ENCODE measurements at regions not wholly inside any gene's neighbourhood (a gene's known extent, or its start where the extent isn't known, plus 50 kb on each side); places are given as distances from the start of the nearest gene placed in this dataset.
"Not testable (repeated sequence)": the region's sequence is repeated elsewhere in the genome, so short reads cannot be mapped to it uniquely, and the experiment has no call there.

GRCh38 chr20:63135411-63135810 is 80.5 kb downstream of the YTHDF1 start:
- Mint-ChIP-seq H3K27ac (no peak overlapping the region), H3K4me3 (no peak overlapping the region)
- WGBS, 2 experiments (ENCODE audit: insufficient coverage in 1 of 2, insufficient read length in 1 of 2) = 93% methylated on average over 3 to 13 of the region's 17 CpGs

GRCh38 chr20:63134711-63135361 is 81.1 kb downstream of the YTHDF1 start:
- H3K36me3 Mint-ChIP-seq (ENCODE audit: low read depth); H3K27me3 ChIP-seq (ENCODE audit: control insufficient read depth, insufficient read depth, low read length, poor library complexity, severe bottlenecking); H3K4me3 Mint-ChIP-seq; H3K4me3 ChIP-seq (ENCODE audit: low read length); H3K27ac ChIP-seq (ENCODE audit: low read depth, low read length); H3K27ac Mint-ChIP-seq; H3K4me1 Mint-ChIP-seq; H3K9me3 ChIP-seq (ENCODE audit: control insufficient read depth, low read length); H3K4me1 ChIP-seq (ENCODE audit: control insufficient read depth, insufficient read depth, low read length); H3K9ac ChIP-seq (ENCODE audit: extremely low read depth, low read length, poor library complexity, severe bottlenecking); H3K9me3 Mint-ChIP-seq; H3K27me3 Mint-ChIP-seq (ENCODE audit: insufficient read depth); H3K36me3 ChIP-seq (ENCODE audit: control insufficient read depth, insufficient read depth, low read length): not testable (repeated sequence)
- 67% methylated on average over 1 of the region's 29 CpGs; no CpG with 5 or more reads in 1 of the 2 experiments for WGBS, 2 experiments (ENCODE audit: insufficient coverage in 1 of 2, insufficient read length in 1 of 2)
- DNase-seq = peak; percentile 26

More at GRCh38 chr20:63135411-63135810, 80.5 kb downstream of the YTHDF1 start:
- H3K4me3 ChIP-seq (ENCODE audit: low read length) = no peak overlapping the region
- Mint-ChIP-seq H3K4me1 (no peaks in the 10 kb centered on the region), H3K27me3 (ENCODE audit: insufficient read depth) (peaks cover 2% of the 10 kb centered on the region), H3K36me3 (ENCODE audit: low read depth) (no peaks in the 10 kb centered on the region), H3K9me3 (no peaks in the 10 kb centered on the region)
- no peaks in the 10 kb centered on the region for H3K9me3 ChIP-seq (ENCODE audit: control insufficient read depth, low read length)
- no peak for TF ChIP-seq CTCF (conservative IDR thresholded peaks at IDR 0.05)
- no peaks in the 10 kb centered on the region for H3K4me1 ChIP-seq (ENCODE audit: control insufficient read depth, insufficient read depth, low read length)
- H3K9ac ChIP-seq (ENCODE audit: extremely low read depth, low read length, poor library complexity, severe bottlenecking) = no peak overlapping the region
- H3K36me3 ChIP-seq (ENCODE audit: control insufficient read depth, insufficient read depth, low read length) = no peaks in the 10 kb centered on the region
- no peak overlapping the region for H3K27ac ChIP-seq (ENCODE audit: low read depth, low read length)
- H3K27me3 ChIP-seq (ENCODE audit: control insufficient read depth, insufficient read depth, low read length, poor library complexity, severe bottlenecking) = peaks cover 5% of the 10 kb centered on the region
- DNase-seq = peak; percentile 68

- 90 to 97% methylated on average over 9 to 15 of the region's 19 CpGs for WGBS, 2 experiments (ENCODE audit: insufficient coverage in 1 of 2, insufficient read length in 1 of 2)
- DNase-seq = peak; percentile 72
- Histone ChIP-seq H3K4me3 (ENCODE audit: low read length) (no peak overlapping the region), H3K27ac (ENCODE audit: low read depth, low read length) (no peak overlapping the region), H3K9ac (ENCODE audit: extremely low read depth, low read length, poor library complexity, severe bottlenecking) (no peak overlapping the region), H3K4me1 (ENCODE audit: control insufficient read depth, insufficient read depth, low read length) (no peaks in the 10 kb centered on the region), H3K27me3 (ENCODE audit: control insufficient read depth, insufficient read depth, low read length, poor library complexity, severe bottlenecking) (peaks cover 9% of the 10 kb centered on the region), H3K36me3 (ENCODE audit: control insufficient read depth, insufficient read depth, low read length) (no peaks in the 10 kb centered on the region), H3K9me3 (ENCODE audit: control insufficient read depth, low read length) (no peaks in the 10 kb centered on the region)
- H3K27ac Mint-ChIP-seq = no peak overlapping the region
- H3K4me1 Mint-ChIP-seq = no peaks in the 10 kb centered on the region
- no peaks in the 10 kb centered on the region for H3K9me3 Mint-ChIP-seq
- H3K36me3 Mint-ChIP-seq (ENCODE audit: low read depth) = no peaks in the 10 kb centered on the region
- no peak overlapping the region for H3K4me3 Mint-ChIP-seq
- no peak for TF ChIP-seq CTCF (conservative IDR thresholded peaks at IDR 0.05)
- H3K27me3 Mint-ChIP-seq (ENCODE audit: insufficient read depth) = peaks cover 2% of the 10 kb centered on the region
Measured at GRCh38 chr20:63134201-63134612, 81.7 kb downstream of the YTHDF1 start.
